HG03565 (cell line): ENCODE measurements at regions not wholly inside any gene's neighbourhood (a gene's known extent, or its start where the extent isn't known, plus 50 kb on each side); places are given as distances from the start of the nearest gene placed in this dataset.
A peak's percentile ranks its signal among the peaks of the same experiment; 100 is the strongest.

Experiments used
- ATAC-seq: cut with Tn5 transposase; IDR thresholded peaks from one replicate; pipeline ENCODE4 v1.9.1; 2021; ENCODE audit warnings: mild to moderate bottlenecking, moderate library complexity; ENCODE audit not compliant: unreplicated experiment

DNA sequence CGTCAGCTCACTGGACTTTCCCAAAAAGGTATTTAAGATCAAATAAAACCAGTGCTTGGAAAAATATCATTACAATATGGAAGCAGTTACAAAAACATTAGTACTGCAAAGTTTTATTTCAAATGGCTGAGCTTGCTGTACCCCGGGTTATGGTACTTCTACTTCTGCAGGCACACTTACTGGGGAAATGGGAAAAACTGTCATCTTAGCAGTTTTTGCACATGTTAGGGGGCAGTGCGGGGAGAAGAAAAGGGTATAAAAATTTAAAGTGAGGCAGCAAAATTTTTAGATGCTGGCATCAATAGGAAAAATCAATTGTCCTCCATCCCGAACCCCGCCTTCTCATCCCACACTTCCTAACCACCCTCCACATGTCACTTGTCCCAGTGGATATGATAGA, 133.4 kb downstream of the ATG4C start:
- ATAC-seq = no peak

DNA sequence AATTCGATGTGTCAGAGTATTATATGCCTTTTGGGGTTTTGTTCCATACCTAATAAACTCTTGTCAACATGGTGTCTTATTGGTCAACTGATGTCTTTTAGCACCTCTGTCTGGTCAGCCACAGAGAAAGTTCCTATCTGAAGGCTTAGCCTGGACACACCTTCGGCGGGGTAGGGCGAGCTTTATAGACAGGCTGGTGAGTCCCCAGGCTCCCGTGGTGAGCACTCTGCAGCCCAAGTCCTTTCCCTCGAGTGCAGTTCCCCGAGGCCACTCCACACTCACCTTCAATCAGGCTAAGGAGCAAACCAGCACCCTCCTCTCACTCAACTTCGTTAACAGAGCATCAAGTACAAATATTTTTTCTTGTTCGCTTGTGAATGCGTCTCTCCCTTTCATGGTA, 133.9 kb downstream of the ATG4C start:
- no peak for ATAC-seq

DNA sequence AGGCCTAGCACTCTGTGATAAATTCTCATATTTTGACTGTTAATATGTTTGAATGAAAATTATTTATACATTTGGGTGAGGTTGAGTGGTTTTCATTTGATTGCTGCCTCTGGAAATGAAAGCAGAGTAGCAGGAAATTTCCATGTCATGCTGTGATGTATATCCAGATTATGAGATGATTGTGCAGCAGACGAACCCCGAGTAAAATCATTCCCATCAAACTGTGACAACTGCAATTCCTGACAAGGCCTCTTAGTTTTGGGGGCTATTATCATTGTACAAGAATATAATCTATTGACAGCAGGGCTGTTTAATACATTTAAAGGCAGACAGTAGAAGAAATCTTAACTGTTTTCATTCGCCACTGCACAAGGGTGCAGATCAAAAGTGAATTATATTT, 134.8 kb downstream of the ATG4C start:
- no peak for ATAC-seq

DNA sequence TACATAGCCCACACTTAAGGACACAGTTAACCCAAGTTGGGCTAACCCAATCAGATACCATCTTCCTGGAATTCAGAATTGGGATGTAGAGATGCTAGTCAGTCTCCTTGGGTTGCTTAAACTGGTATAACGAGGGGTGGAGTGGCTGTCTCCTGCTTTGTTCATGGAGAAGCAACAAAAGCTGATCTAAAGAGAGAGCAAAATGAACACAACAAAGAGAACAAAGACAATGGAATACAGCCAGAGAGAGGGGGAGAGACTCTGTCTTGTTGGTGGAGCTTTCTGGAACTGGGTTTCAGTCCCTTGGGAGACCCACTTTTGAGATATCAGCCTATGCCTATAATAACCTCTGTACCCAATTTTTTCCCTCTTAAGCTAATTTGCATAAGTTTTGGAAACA, 138.1 kb downstream of the ATG4C start:
- no peak for ATAC-seq

DNA sequence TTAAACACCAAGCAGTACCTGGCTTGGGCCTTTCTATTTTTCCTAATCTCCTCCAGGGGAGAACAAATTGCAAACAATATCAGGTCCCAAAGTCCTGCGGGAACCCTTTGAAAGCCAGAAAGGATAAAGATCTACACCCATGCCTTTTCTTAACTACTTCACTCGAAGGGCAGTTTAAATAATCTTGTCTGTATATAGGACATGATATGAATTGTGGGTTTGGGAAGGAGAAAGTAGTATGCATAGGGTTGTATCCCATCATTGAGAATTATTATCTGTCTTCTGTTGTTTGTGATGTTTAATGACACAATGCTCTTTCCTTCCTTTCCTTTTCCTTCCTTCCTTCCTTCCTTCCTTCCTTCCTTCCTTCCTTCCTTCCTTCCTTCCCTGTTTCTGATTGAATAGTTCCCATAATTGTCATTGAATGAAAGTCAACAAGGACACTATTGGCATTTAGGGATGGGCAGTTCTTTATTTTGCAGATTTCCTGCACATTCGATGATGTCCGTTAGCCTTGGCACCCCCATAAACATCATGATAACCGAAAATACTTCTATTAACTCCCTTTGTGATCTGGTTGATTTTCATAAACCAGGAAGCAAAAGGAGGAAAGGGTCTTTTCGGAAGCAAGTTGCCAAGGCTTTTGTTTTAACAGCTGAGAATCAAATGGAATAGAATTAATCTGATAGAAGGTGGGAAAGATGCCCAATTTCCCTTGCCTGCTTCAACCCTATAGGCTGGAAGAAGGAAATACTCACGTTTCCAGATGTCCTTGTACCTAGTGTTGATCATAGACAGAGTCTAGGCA, 141.3 kb downstream of the ATG4C start:
- no peak for ATAC-seq

DNA sequence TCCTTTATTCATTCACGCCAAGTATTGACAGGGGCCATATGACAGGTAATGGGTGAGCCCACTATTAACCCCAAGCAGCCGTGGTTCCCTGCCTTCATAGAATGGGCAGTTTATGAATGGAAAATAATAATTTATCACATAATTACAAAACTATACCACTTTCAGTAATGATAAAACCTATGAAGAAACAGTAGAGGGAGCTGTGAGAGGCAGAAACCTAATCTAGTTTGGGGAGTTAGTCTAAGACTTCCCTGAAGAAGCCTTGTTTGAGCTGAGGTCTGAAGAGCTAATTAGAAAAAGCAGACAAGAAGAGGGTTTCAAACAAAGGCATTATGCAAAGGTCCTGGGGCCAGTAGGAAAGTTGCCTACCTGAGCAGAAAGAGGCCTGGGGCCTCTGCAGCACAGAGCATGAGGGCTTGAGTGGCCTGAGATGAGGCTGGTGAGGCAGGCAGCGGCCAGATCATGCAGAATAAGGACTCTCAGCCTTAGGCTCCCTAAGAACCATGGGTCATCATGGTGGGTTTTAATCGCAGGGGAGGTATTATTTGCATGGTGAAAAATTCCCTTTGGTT, 142.8 kb downstream of the ATG4C start:
- no peak for ATAC-seq

DNA sequence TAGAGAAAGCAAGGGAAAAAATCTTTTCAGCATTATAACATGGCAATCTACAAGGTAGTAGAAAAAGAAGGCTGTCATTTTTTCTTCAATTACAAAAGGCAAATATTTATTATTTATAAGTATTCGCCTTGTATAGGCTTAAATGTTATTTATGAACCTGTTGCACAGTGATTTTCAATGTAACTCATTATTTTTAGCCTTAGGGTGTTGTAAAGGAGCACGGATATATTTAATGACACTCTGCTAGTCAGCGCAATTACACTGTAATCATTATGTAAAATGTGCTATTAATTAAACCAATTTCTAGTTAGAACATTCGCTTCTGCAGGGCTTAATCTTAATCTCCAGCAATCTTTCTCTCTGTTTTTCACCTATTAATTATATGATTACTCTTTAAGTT, 145.0 kb downstream of the ATG4C start:
- no peak for ATAC-seq

DNA sequence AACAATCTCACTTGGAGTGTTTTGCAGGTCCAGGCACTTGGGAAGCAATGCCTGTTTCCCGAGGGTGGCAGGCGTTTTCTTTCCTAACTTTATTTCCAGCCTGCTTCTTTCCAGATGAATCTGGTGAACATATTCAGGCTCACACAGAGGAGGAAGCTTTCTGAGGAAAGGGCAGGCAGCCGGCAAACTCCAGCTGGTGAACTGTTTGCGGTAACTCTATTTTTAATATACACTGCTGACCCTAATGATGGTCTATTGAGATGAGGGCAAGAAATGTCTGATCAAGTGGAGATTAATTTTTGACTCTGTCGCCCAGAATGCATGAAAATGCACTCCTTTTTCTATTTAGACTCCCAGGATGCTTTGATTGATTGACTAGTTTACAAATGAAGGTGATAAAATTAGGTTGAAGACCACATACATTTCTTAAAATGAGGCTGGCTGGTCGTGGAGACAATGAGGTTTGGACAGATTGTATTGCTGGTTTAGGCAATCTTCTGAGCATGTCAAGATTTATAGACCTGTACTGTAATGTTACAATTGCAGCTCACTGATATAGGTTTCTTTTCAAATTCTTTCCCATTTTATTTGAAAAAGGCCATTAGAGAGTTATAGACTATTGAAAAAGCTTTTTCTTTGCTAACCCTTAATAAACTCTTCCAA, 153.8 kb downstream of the ATG4C start:
- ATAC-seq = no peak

DNA sequence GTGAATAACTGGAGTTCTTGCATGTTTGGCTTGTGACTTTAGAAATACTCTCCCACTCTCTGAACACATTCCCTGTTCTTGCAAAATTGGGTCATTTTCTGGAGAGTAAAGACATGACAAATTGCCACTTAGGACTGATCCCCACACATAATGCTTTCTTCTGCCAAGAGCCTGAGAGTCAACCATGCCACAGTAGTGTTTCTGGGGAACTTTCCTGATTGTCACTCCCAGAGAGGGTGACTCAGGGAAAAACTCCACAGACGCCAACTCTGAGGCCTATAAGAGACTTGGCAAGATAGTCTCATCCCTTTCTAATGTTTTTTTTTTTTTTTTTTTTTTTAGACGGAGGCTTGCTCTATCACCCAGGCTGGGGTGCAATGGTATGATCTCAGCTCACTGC, 157.8 kb downstream of the ATG4C start:
- ATAC-seq = no peak

DNA sequence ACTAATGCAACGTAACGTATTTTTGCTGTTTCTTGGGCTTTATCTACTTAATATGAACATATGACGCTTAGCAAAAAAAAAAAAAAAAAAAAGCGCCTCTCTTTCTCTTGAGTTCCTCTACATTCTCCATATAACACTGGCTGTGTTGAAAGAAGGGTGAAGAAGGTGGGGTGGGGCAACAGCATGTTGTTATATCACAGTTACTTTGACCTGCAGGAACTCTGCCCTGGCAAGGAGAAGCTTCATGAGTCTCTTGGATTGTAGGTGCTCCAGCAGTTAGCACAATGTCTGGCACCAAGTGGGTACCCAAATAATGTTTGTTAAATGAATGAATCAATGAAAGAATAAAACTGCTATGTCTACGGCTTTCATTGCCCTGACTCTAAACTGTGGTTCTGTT, 162.6 kb downstream of the ATG4C start:
- no peak for ATAC-seq

DNA sequence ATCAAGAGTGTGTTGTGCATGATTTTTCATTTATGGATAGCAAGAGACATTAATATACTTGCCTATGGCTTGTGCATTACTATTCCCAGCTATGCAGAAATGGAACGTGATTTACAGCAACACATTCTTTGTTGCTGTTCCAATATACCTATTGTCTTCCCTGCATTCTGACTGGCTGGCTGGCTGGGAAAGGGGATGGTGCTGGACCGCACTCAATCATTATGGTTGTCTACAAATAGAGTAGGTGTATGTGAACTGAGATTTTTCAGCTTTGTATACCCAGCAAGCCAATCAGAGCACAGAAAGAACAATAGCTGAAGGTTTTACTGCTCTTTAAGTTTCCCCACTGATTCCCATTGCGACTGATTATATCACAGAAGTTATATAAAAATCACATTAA, 167.5 kb downstream of the ATG4C start:
- no peak for ATAC-seq

DNA sequence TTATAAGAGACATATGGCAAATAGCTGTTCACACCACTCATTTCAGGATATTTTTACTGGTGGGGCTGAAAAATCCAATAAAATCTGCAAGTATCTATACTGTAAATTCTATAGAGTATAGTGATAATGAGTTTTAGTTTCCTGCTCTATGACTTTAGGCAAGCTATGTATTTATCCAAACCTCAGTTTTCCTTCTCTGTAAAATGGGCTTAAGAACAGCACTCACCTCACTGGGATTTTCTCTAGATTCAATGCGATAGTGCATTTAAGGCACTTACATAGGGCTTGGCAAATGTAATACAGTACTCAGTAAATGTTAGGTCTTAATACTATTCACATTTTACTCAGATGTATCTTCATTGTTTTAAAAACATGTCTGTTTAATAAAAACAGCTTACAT, 168.7 kb downstream of the ATG4C start:
- ATAC-seq = no peak

DNA sequence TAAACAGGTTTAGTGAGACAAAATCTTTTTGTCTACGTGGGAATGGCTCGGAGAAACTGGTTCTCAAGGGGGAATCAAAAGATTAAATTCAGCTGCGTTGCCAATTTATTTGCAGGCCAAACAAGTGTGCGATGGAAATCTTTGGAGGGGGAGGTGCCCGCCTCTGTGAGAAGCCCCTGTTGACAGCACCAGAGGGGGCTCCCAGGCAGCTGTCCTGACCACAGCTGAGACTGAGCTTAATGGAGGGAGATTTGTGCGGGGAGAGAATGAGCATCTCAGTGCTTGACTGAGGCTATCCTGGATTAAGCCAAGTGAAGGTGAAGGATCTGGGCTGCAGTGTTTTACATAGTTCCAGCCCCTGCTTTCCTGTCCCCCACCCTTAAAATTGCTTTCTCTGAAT, 169.7 kb downstream of the ATG4C start:
- no peak for ATAC-seq

DNA sequence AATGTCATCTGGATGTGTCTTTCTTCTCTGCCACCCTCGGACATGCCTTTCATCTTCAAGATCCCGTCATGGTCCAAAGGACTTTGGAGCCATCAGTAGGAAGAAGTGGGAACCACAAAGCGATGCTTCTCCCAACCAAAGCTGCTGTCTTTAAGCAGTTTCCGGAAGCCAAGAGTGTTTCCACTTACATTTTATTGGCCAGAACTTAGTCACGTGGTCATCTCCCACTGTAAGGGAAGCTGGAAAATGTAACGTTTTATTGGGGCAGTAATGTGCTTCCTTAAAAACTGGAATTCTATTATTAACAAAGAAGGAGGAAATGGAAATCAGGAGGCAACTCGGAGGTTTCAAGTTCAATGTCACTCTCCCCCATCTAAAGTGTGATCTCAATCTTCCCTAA, 170.8 kb downstream of the ATG4C start:
- ATAC-seq = no peak

DNA sequence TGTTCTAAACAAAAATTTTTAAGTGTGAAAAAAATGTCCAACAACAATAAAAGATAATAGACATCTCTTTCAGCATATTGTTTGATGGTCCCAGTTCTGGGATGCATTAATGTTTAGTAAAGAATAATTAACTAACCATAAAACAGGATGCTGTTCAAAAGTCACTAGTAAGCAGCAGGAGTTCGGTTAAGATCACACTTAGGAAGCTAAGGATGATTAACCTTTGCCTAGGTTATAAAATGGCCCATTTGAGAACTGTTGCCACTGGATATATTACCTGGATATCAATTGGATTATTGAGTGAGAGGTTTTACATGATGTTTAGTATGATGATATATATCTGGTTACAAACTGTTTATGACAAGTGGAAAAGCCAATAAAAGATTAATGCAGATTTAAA, 171.7 kb downstream of the ATG4C start:
- ATAC-seq = no peak

DNA sequence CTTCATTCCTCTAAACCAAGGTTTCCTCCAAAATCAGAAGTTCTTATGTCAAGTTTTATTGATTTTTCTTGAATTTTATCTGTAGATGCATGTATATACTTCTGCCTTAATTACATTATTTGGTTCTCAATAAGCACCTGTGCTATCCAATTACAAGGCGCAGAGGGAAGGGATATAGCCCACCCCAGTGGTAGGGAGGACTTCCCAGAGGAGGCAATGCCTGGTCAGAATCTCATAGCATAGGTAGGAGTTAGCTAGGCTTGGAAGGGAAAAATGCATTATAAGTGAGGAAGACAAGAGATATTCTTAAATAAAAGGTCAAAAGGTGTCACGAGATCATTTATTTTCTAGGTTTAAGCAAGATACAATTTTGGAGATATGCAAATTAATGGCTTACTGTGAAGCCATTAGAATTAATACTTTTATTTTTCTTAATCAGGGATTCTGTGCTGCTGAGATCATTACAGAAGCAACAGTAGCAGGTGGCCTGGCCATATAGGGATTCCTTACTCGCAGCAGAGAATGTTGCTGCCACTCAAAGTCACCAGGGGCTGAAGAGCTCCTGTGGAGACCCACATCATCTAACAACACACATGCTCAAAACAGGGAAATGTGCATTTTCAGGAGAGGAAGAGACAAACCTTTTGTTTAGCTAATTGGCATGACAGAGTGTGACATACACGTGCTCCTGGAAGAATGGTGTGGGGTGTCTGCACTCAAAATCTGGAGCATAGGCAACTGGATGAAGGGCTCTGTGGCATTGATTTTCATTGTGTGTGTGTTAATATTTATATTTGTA, 178.3 kb downstream of the ATG4C start:
- ATAC-seq = no peak

DNA sequence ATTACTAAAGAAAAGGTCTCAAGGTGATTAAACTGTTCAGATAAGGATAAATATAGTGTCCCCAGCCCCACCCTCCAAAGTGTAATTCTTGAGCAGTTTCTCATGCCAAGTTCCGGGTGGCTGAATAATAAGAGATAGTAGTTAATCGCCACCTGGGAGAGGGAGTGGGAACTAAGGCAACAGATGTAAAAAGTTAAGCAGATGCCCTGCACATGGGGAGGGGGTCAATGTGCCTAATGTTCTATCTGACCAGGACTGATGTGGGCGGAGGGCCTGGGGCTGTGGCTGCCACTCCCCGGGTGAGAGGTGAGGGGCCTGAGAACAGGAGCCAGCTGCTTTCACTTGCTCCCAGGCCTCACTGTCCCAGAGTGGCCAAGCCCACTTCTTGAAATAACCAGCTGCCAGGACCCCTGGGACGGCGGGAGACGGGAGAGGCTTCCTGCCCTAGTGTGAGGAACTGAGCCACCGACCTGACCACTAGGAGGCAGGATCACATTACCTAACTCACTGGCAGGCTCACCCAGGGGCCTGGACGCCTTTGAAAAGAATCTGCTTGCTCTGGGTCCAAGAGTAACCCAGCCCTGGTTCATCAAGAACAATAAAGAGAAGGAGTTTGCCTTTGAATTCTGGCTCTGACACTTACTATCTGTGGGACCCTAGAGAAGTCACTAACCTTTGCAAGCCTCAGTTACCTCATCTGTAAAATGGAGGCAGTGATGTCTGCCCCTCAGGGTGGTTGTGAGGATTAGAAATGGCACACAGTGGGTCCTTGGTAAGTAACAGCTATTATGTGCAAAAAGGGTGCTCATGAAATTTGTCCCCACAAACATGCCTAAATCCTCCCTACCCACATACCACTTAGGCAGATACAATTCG, 179.2 kb downstream of the ATG4C start:
- peak; percentile 64 for ATAC-seq

DNA sequence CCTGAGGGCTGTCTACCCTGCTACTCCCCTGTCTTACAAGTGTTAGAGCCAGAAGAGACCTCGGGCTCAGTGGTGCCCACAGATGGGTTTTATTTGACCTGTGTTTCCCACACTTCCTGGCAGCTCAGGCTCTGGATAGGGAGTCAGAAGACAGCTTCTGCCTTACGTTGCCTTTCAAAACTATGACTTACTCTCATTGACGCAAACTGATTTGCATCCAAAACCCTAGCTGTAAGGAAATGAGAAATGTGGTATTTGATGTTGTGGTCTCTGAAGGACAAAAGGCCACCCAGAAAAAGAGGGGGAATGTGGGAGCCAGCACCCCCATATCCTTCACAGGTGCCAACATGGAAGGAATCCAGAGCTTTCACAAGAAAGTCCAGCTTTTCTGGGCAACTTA, 180.2 kb downstream of the ATG4C start:
- ATAC-seq = no peak

DNA sequence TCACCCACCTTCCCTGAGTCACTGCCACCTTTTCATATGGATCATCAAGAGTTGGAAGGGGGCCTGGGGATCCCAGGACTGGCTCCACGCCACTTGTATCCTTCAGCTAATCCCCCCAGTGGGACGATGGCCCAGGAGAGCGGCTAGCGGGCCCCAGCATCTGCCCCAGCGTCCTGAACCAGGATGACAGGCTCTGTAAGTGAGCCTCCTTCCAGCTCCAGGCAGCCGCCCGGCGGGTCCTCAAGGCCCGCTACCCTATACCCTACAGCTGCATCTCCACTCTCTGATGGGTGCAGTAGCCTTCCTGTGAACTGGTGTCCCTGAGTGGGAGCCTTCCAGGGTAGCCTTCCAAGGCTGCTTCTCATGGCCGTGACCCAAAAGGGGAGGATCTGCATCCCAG, 183.1 kb downstream of the ATG4C start:
- ATAC-seq = no peak

DNA sequence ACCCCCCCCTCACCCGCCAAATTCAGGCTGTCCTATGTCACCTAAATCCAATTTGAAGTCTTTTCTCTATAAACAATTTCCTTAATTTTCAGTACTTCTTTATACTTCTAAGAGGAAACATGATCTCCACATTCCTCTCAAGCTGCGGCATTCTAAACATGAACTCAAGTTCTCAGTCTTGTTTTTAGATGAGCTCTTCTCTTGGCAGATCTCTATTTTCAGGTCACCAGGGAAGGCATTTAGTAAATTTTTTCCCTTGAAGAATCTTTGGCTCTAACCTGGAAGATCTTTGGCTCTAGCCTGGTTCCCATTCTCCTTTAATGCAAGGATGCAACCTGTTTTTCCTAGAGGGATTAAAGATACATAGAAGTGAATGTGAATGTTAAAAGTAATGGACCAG, 193.4 kb downstream of the ATG4C start:
- no peak for ATAC-seq

DNA sequence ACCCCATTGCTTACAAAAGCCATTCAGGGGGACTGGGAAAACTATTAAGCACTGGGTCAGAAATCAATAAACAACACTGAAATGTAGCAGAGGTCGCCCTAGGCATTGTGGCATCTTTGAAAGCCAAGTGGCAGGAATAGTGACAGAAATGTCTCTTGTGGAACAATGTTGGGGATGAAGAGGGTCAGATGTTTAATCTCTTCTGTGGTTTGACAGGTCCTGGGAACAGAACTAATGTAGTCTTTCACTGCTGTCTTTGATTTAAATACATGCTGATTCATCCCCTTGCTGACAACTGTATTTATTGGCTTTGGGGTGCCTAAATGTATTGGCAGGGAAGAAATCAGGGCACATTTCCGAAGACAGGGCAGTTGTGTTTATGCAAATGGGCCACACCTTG, 194.8 kb downstream of the ATG4C start:
- ATAC-seq = no peak
